Gastroesophageal sphincter (tissue), 3 donors: ENCODE measurements at regions not wholly inside any gene's neighbourhood (a gene's known extent, or its start where the extent isn't known, plus 50 kb on each side); places are given as distances from the start of the nearest gene placed in this dataset.

Experiments
- POLR2A ChIP-seq, 2 donors: fragments of 450-650 bp; IDR thresholded peaks; one replicate each; pipeline ENCODE4 v1.6.1; 2017; ENCODE audit warnings: antibody characterized with exemption in 2 of 2, mild to moderate bottlenecking in 2 of 2, moderate library complexity in 1 of 2
- POLR2AphosphoS5 ChIP-seq: sonication (generic); formaldehyde crosslinking; IDR thresholded peaks from one replicate; pipeline ENCODE4 v1.6.1; 2017; ENCODE audit warnings: antibody characterized with exemption
- TF ChIP-seq, protein P1 (sequence below), 4 experiments: fragments of 200-600 bp in 2 of 4; fragments of 450-650 bp in 2 of 4; sonication (generic) in 1 of 4; IDR thresholded peaks; one replicate each; pipeline ENCODE4 v1.5.1; 2017 to 2019; ENCODE audit warnings: antibody characterized with exemption in 4 of 4, mild to moderate bottlenecking in 2 of 4, moderate library complexity in 2 of 4

- TF ChIP-seq POLR2A (IDR thresholded peaks at IDR 0.05): no peak
- TF ChIP-seq, protein P1, sequence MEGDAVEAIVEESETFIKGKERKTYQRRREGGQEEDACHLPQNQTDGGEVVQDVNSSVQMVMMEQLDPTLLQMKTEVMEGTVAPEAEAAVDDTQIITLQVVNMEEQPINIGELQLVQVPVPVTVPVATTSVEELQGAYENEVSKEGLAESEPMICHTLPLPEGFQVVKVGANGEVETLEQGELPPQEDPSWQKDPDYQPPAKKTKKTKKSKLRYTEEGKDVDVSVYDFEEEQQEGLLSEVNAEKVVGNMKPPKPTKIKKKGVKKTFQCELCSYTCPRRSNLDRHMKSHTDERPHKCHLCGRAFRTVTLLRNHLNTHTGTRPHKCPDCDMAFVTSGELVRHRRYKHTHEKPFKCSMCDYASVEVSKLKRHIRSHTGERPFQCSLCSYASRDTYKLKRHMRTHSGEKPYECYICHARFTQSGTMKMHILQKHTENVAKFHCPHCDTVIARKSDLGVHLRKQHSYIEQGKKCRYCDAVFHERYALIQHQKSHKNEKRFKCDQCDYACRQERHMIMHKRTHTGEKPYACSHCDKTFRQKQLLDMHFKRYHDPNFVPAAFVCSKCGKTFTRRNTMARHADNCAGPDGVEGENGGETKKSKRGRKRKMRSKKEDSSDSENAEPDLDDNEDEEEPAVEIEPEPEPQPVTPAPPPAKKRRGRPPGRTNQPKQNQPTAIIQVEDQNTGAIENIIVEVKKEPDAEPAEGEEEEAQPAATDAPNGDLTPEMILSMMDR (IDR thresholded peaks at IDR 0.05): no peak
- TF ChIP-seq POLR2AphosphoS5: no peak
Observed at GRCh38 chr2:56001947-56002346, 78.4 kb upstream of the EFEMP1 start.
